ENCODE measurements at regions not wholly inside any gene's neighbourhood (a gene's known extent, or its start where the extent isn't known, plus 50 kb on each side); places are given as distances from the start of the nearest gene placed in this dataset.

DNA sequence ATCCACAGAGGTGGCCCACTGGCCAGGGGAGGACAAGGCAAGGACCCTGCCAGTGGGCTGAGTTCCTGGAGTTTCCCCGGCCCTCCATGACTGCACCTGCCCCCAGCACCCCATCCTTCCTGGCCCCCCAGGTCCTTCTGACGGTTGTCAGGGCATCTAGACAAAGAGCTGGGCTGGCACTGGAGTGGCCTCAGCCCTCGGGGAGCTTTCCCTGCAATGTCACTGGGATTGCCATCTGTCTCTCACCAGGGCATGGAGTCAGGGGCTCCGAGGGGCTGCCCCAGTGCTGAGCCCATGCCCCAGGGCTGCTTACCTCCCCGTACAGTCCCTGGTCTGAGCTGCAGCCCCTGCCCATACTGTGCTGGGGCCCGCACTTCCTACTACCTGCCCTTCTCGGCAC lies 446.5 kb upstream of the MKI67 start:
- DNase-seq (ENCODE audit: low read depth), result no peak
- Histone ChIP-seq H3K4me3 (ENCODE audit: low read depth, low read length) (no peak overlapping the region), H3K27me3 (ENCODE audit: control insufficient read depth, insufficient read depth, low read length) (no peaks in the 10 kb centered on the region), H3K36me3 (ENCODE audit: control insufficient read depth, insufficient read depth, low read length) (no peaks in the 10 kb centered on the region)
- TF ChIP-seq, protein P1, sequence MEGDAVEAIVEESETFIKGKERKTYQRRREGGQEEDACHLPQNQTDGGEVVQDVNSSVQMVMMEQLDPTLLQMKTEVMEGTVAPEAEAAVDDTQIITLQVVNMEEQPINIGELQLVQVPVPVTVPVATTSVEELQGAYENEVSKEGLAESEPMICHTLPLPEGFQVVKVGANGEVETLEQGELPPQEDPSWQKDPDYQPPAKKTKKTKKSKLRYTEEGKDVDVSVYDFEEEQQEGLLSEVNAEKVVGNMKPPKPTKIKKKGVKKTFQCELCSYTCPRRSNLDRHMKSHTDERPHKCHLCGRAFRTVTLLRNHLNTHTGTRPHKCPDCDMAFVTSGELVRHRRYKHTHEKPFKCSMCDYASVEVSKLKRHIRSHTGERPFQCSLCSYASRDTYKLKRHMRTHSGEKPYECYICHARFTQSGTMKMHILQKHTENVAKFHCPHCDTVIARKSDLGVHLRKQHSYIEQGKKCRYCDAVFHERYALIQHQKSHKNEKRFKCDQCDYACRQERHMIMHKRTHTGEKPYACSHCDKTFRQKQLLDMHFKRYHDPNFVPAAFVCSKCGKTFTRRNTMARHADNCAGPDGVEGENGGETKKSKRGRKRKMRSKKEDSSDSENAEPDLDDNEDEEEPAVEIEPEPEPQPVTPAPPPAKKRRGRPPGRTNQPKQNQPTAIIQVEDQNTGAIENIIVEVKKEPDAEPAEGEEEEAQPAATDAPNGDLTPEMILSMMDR (IDR thresholded peaks at IDR 0.05; ENCODE audit: insufficient read depth, low read length, severe bottlenecking), result no peak
- no peak for FAIRE-seq

DNA sequence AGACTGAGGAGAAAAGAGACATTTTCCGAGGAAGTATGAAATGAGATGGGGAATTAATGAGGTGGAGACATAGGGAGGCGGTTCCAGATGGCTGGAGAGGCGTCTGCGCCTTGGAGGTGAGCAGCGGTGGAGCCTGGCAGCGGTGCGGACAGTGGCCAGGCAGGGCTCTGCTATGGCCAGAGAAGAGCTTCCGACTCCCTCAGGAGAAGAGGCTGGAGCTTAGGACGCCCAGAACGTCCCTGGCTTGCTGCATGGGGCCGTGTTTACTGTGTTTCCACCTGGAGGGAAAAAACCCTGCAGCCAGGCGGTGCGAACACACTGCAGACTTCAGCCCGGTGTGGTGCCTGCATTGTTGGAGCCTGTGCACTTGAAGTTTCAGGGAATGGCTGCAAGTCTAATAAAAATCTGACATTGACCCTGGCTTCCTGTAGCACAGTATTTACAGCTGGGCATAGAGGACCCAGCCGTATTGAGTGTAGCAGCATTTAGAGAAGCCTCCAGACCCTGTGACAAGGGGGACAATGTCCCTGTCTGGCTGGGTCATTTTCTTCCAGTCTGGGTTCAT lies 447.1 kb upstream of the MKI67 start:
- DNase-seq (ENCODE audit: low read depth) (no peak), FAIRE-seq (peak; percentile 91)
- Histone ChIP-seq H3K4me3 (ENCODE audit: low read depth, low read length) (no peak overlapping the region), H3K27me3 (ENCODE audit: control insufficient read depth, insufficient read depth, low read length) (no peaks in the 10 kb centered on the region), H3K36me3 (ENCODE audit: control insufficient read depth, insufficient read depth, low read length) (no peaks in the 10 kb centered on the region)
- TF ChIP-seq, protein P1 (IDR thresholded peaks at IDR 0.05; ENCODE audit: insufficient read depth, low read length, severe bottlenecking), result no peak

GRCh38 chr10:128573986-128574385 lies 447.8 kb upstream of the MKI67 start:
- FAIRE-seq, result no peak
- H3K36me3 ChIP-seq (ENCODE audit: control insufficient read depth, insufficient read depth, low read length), result no peaks in the 10 kb centered on the region
- no peak overlapping the region for H3K4me3 ChIP-seq (ENCODE audit: low read depth, low read length)
- no peaks in the 10 kb centered on the region for H3K27me3 ChIP-seq (ENCODE audit: control insufficient read depth, insufficient read depth, low read length)
- no peak for DNase-seq (ENCODE audit: low read depth)
- TF ChIP-seq, protein P1 (IDR thresholded peaks at IDR 0.05; ENCODE audit: insufficient read depth, low read length, severe bottlenecking), result no peak

GRCh38 chr10:128574581-128575210 lies 448.5 kb upstream of the MKI67 start:
- no peak for DNase-seq (ENCODE audit: low read depth)
- no peaks in the 10 kb centered on the region for H3K36me3 ChIP-seq (ENCODE audit: control insufficient read depth, insufficient read depth, low read length)
- FAIRE-seq, result no peak

DNA sequence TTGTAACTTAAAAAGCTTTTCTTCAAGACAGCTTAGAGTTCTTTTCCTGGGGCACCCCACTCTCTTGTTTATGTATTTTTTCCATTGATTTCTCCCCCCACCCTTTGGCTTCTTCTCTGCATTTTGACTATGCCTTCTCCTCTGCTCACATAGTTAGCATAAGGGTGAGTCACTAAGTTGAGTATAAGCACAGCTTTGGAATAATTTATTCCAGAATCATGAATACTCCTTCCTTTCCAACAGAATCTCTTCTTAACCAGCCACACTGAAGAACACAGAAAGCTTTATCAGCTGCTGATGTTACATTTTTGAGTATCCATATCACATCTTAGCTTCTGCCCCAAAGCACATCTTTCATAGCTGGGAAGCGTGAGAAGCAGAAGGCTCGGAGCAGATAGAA lies 449.5 kb upstream of the MKI67 start:
- FAIRE-seq (no peak), DNase-seq (ENCODE audit: low read depth) (no peak)
- TF ChIP-seq, protein P1 (IDR thresholded peaks at IDR 0.05; ENCODE audit: insufficient read depth, low read length, severe bottlenecking), result no peak
- Histone ChIP-seq H3K27me3 (ENCODE audit: control insufficient read depth, insufficient read depth, low read length) (no peaks in the 10 kb centered on the region), H3K36me3 (ENCODE audit: control insufficient read depth, insufficient read depth, low read length) (no peaks in the 10 kb centered on the region), H3K4me3 (ENCODE audit: low read depth, low read length) (no peak overlapping the region)

More at GRCh38 chr10:128574581-128575210, 448.5 kb upstream of the MKI67 start:
- TF ChIP-seq, protein P1 (IDR thresholded peaks at IDR 0.05; ENCODE audit: insufficient read depth, low read length, severe bottlenecking), result no peak
- Histone ChIP-seq H3K4me3 (ENCODE audit: low read depth, low read length) (no peak overlapping the region), H3K27me3 (ENCODE audit: control insufficient read depth, insufficient read depth, low read length) (no peaks in the 10 kb centered on the region)

- no peak for FAIRE-seq
- TF ChIP-seq, protein P1 (IDR thresholded peaks at IDR 0.05; ENCODE audit: insufficient read depth, low read length, severe bottlenecking), result no peak
- DNase-seq (ENCODE audit: low read depth), result no peak
- Histone ChIP-seq H3K36me3 (ENCODE audit: control insufficient read depth, insufficient read depth, low read length) (no peaks in the 10 kb centered on the region), H3K4me3 (ENCODE audit: low read depth, low read length) (no peak overlapping the region), H3K27me3 (ENCODE audit: control insufficient read depth, insufficient read depth, low read length) (no peaks in the 10 kb centered on the region)
These were observed 450.1 kb upstream of the MKI67 start for GRCh38 chr10:128576336-128576735.

Measured in bronchial epithelial cell (primary cell).